GM21447 (cell line): ENCODE measurements at regions not wholly inside any gene's neighbourhood (a gene's known extent, or its start where the extent isn't known, plus 50 kb on each side); places are given as distances from the start of the nearest gene placed in this dataset.

Experiments used
- ATAC-seq: cut with Tn5 transposase; IDR thresholded peaks from one replicate; pipeline ENCODE4 v1.9.1; 2021; ENCODE audit not compliant: unreplicated experiment

GRCh38 chr11:107221748-107222285 is 203.5 kb upstream of the GUCY1A2 start:
- no peak for ATAC-seq

GRCh38 chr11:107218123-107219013 is 200.1 kb upstream of the GUCY1A2 start:
- no peak for ATAC-seq

GRCh38 chr11:107217444-107217843 is 199.2 kb upstream of the GUCY1A2 start:
- no peak for ATAC-seq

- ATAC-seq, result no peak
Measured at GRCh38 chr11:107215010-107215409, 196.7 kb upstream of the GUCY1A2 start.

- no peak for ATAC-seq
Measured at GRCh38 chr11:107203656-107204055, 185.4 kb upstream of the GUCY1A2 start.

- no peak for ATAC-seq
Measured at GRCh38 chr11:107202241-107202640, 184.0 kb upstream of the GUCY1A2 start.

DNA sequence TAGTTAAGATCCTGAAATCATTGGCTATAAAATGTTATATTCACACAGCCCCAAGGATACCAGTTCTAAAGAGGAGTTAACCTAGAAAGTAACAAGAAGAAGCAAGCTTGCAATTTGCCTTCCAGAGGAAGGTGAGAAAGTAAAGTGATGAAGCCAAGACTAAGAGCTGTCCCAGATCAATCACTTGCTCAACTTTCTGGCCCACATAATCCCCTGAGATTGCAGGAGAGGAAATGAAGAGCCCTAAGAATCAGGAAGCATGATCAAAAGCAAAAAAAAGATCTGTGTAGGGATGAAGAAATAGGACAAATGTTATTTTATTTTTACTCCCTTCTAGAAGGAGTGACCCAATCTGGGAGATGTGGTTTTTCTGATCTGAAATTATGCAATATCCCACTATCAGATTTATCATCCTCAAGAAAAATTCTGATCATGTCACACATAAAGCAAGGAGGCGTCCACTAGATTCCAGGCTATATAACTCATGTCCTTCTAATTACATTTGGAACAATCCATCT is 180.3 kb upstream of the GUCY1A2 start:
- no peak for ATAC-seq

DNA sequence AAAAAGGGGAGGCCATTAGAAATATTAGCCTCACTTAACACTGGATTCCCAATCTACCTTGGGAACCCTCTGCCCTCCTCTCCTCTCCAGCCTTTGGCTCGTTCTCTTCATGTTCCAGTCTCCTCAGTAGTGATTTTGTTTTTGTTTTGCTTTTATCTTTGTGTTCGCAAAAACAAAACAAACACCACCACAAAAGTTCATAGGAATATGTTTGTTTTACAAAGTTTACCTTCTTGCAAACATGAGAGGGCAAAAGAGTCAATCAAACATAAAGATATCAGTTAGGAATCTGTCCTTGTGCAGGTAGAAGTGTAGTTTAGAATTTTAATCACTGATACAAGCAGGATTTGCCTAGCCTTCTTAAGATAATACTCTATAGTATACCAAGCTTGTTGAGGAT is 179.7 kb upstream of the GUCY1A2 start:
- ATAC-seq, result no peak

DNA sequence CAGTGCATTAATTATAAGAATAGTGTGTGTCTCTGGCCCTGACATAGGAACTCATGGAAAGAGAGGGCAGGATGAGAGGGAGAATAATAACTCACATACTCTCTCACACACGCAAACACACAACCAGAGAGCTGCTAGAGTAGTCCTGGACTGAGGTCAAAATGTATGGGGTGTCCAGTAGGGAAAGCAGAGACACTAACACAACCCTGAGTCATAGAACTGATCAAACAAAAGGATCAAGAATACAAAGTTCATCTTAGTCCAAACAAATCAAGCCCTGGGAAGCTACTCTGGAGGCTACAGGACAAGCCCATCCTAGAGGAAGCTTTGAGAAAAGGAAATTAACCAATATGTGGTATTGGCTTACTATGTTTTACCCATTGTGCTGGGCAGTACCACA is 178.5 kb upstream of the GUCY1A2 start:
- ATAC-seq, result no peak

GRCh38 chr11:107184986-107185385 is 166.7 kb upstream of the GUCY1A2 start:
- ATAC-seq, result no peak

DNA sequence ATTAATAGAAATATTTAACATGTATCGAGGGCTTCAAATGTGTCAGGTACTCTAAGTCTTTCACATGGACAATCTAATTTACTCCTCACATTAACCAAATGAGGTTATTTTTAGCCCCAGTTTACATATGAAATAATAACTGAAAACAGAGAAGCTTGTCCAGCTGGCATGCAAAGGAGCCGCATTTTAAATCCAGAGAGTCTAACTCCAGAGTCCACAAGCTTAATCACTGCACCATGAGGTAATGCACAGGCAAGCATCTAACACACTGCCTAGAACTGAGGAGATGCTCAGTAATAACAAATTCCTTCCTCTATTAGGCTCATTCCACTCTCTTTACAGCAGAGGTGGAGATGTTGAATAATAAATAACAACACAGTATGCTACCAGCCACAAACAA is 165.7 kb upstream of the GUCY1A2 start:
- no peak for ATAC-seq

- ATAC-seq, result no peak
Measured at GRCh38 chr11:107182978-107183377, 164.7 kb upstream of the GUCY1A2 start.

GRCh38 chr11:107180236-107180635 is 162.0 kb upstream of the GUCY1A2 start:
- no peak for ATAC-seq

DNA sequence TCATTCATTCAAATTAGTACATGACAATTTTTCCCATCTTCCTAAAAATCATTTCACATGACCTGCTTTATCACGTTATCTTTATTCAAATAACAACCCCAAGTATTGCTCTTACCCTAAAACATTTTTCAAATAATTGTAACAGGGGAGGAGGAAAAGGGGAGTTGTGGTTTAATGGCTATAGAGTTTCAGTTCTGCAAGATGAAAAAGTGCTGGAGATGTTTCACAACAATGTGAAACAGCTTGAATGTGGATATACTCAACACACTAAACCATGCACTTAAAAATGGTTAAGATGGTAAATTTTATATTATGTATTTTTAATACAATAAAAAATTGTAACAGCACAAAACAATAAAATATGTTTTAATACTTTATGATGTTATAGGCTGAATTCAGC is 161.6 kb upstream of the GUCY1A2 start:
- ATAC-seq, result no peak

GRCh38 chr11:107177106-107177477 is 158.8 kb upstream of the GUCY1A2 start:
- no peak for ATAC-seq

DNA sequence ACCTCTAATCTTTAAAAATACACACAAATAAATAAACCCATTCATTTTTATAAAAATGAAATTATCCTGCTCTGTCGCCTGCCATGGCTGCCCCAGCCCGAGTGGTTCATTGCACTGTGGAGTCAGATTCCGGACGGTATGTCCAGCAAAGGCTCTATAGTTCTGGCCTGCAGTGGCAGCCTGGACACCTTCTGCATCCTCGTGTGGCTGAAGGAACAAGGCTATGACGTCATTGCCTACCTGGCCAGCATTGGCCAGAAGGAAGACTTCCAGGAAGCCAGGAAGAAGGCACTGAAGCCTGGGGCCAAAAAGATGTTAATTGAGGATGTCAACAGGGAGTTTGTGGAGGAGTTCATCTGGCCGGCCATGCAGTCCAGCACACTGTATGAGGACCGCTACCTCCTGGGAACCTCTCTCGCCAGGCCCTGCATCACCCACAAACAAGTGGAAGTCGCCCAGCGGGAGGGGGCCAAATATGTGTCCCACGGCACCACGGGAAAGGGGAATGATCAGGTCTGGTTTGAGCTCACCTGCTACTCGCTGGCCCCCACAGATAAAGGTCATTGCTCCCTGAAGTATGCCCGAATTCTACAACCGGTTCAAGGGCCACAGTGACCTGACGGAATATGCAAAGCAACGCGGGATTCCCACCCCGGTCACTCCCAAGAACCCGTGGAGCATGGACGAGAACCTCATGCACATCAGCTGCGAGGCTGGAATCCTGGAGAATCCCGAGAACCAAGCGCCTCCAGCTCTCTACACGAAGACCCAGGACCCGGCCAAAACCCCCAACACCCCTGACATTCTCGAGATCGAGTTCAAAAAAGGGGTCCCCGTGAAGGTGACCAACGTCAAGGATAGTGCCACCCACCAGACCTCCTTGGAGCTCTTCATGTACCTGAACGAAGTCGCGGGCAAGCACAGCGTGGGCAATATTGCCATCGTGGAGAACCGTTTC is 158.2 kb upstream of the GUCY1A2 start:
- no peak for ATAC-seq

DNA sequence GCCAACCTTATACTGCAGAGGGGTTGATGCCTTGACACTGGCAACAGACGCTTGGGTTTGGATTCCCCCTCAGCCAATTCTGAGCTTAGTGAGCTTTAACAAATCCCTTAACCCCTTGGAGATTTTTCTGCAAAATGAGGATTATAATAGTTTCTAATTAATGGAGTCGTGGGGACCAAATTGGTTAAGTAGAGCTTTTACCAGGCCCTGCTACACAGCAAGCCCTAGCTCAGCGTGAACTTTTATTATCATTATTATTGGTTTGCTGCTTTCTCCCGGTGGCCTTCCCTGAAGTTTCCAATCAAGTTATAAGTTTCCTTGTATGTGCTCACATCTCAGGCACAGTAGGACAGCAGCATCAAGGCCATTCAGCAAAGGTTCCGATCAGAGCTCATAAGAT is 156.6 kb upstream of the GUCY1A2 start:
- ATAC-seq, result no peak

GRCh38 chr11:107172996-107173395 is 154.7 kb upstream of the GUCY1A2 start:
- ATAC-seq, result no peak

DNA sequence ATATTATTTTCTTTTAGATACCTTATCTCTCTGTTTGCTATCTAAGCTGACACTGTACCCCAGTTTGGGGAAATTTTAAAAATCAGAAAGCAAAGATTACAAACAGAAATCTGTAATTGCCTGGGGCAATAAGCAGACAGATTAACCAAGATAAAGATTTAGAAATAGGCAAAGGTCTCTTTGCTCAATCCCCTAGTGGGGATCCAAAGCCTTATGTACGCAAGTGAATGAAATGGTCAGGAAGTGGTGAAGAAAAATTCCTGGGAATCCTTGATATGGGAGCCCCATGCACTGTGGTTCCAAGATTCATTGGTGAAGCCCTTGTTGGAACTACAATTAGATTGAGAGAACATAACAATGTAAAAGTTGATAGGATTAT is 139.5 kb upstream of the GUCY1A2 start:
- ATAC-seq, result no peak

DNA sequence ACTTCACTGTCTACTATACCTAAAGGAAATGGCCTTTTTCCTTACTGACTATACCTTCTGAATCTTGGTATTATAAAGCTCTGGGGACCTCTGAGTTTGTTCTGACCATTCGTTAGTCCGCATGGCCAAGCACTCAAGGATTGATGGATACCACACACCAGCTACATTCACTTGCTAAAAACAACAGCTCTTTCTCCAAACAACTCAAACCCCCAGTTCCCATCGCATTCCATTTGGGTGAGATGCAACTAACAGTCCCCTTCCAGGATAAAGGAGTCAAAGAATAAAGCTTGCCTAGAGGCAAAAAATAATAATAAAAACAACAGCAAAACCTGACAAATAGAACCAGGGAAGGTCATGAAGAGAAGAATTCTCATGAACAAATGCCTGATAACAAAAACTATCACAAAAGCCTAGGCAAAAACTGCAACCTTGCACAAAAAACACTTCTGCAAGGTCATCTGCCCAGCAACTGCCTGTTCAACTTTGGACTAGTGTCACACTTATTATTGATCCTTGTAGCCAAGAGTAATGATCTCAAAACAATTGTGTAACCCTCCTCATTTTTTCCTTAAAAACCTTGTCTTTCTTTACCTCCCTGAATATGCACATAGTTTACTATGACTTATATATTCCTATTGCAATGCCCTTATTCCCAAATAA is 139.0 kb upstream of the GUCY1A2 start:
- ATAC-seq, result no peak

DNA sequence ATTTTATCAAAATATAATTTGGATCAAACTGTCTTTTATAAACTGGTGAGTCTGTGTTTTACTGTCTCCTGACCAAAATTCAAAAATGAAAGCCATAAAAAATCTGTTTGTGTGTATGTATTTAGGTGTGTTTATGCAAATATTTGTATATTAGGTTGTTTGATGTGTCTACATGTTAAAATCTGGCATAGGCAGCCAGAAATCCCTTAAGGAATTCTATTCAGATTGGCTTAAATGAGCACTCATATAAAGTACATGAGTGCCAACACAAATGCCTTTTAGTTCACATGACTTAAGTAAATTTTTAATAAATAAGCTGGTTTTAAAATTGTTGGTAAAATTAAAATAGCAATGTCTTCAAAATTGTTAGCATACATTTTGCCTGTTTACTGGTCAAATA is 133.3 kb upstream of the GUCY1A2 start:
- no peak for ATAC-seq
